CD4-positive, CD25-positive, alpha-beta regulatory T cell (primary cell): ENCODE measurements at regions not wholly inside any gene's neighbourhood (a gene's known extent, or its start where the extent isn't known, plus 50 kb on each side); places are given as distances from the start of the nearest gene placed in this dataset.
"Not testable (repeated sequence)": the region's sequence is repeated elsewhere in the genome, so short reads cannot be mapped to it uniquely, and the experiment has no call there.

Experiments
- ATAC-seq, 2 donors: fragments of 150-1000 bp; cut with Tn5 transposase; one replicate each; pipeline ENCODE4 v1.10.0; 2021; ENCODE audit warnings: low read depth in 2 of 2, moderate number of reproducible peaks in 2 of 2, moderate library complexity in 1 of 2
- DNase-seq, 3 donors: peaks; one replicate each; pipeline versions ENCODE4 v3.0.0 to v3.0.0-alpha.2; 2012 to 2022; ENCODE audit warnings: mixed read lengths in 1 of 3
- H3K27ac ChIP-seq: one replicate; pipeline ENCODE4 v1.7.0; 2013; ENCODE audit warnings: mild to moderate bottlenecking, low read length; ENCODE audit not compliant: insufficient read depth, poor library complexity, severe bottlenecking
- H3K27me3 ChIP-seq: one replicate; pipeline ENCODE4 v1.7.0; 2013; ENCODE audit warnings: low read length; ENCODE audit not compliant: control insufficient read depth, insufficient read depth
- H3K36me3 ChIP-seq: one replicate; pipeline ENCODE4 v1.7.0; 2013; ENCODE audit warnings: mild to moderate bottlenecking, low read length, moderate library complexity; ENCODE audit not compliant: control insufficient read depth, insufficient read depth
- H3K4me1 ChIP-seq: 2 replicates; pipeline ENCODE4 v1.7.0; 2013; ENCODE audit warnings: mild to moderate bottlenecking, low read length; ENCODE audit not compliant: insufficient read depth, control insufficient read depth, poor library complexity, severe bottlenecking
- H3K4me3 ChIP-seq: one replicate; pipeline ENCODE4 v1.7.0; 2013; ENCODE audit warnings: low read depth, mild to moderate bottlenecking, low read length, moderate library complexity
- H3K9me3 ChIP-seq, 2 experiments: 1 replicate in 1 of 2; 2 replicates in 1 of 2; pipeline ENCODE4 v1.7.0; 2013; ENCODE audit warnings: low read length in 2 of 2, mild to moderate bottlenecking in 1 of 2, moderate library complexity in 1 of 2; ENCODE audit not compliant: control insufficient read depth in 2 of 2
- H3K27ac Mint-ChIP-seq, 3 donors: one replicate each; pipeline ENCODE4 v1.8.0; 2020 to 2022; ENCODE audit warnings: mild to moderate bottlenecking in 3 of 3, mixed read lengths in 3 of 3, moderate library complexity in 2 of 3
- H3K27me3 Mint-ChIP-seq: one replicate; pipeline ENCODE4 v1.8.0; 2022; ENCODE audit warnings: mild to moderate bottlenecking, mixed read lengths
- H3K36me3 Mint-ChIP-seq: one replicate; pipeline ENCODE4 v1.8.0; 2020; ENCODE audit warnings: mixed read lengths
- H3K4me1 Mint-ChIP-seq, 4 donors: one replicate each; pipeline ENCODE4 v1.8.0; 2020 to 2022; ENCODE audit warnings: mixed read lengths in 4 of 4, mild to moderate bottlenecking in 1 of 4
- H3K4me3 Mint-ChIP-seq, 4 donors: one replicate each; pipeline ENCODE4 v1.8.0; 2020 to 2022; ENCODE audit warnings: mild to moderate bottlenecking in 4 of 4, mixed read lengths in 4 of 4, moderate library complexity in 3 of 4
- H3K9me3 Mint-ChIP-seq, 7 donors: one replicate each; pipeline ENCODE4 v1.8.0; 2020 to 2022; ENCODE audit warnings: mixed read lengths in 7 of 7, mild to moderate bottlenecking in 3 of 7, moderate library complexity in 2 of 7

DNA sequence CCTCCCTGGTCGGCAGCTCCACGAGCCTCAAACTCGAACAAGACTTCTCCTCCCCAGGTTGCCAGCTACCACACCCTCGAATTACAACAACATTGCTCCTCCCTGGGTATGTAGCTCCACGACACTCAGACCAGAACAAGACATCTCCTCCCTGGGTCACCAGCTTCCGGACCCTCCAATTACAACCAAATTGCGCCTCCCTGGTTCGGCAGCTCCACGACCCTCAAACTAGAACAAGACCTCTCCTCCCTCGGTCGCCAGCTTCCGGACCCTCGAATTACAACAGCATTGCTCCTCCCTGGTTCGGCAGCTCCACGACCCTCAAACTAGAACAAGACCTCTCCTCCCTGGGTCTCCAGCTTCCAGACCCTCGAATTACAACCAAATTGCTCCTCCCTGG, 315.3 kb downstream of the PREX1 start:
- not testable (repeated sequence) for DNase-seq, H3K4me1 ChIP-seq, H3K9me3 Mint-ChIP-seq, H3K4me3 Mint-ChIP-seq, H3K27ac Mint-ChIP-seq, H3K27ac ChIP-seq, H3K36me3 Mint-ChIP-seq, H3K9me3 ChIP-seq, H3K4me1 Mint-ChIP-seq, H3K36me3 ChIP-seq, H3K27me3 Mint-ChIP-seq, H3K27me3 ChIP-seq, ATAC-seq, H3K4me3 ChIP-seq

DNA sequence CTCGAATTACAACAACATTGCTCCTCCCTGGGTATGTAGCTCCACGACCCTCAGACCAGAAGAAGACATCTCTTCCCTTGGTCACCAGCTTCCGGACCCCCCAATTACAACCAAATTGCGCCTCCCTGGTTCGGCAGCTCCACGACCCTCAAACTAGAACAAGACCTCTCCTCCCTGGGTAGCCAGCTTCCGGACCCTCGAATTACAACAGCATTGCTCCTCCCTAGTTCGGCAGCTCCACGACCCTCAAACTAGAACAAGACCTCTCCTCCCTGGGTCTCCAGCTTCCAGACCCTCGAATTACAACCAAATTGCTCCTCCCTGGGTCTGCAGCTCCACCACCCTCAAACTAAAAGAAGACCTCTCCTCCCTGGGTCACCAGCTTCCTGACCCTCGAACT, 322.7 kb downstream of the PREX1 start:
- H3K36me3 ChIP-seq, H3K4me1 Mint-ChIP-seq, H3K9me3 Mint-ChIP-seq, H3K27me3 Mint-ChIP-seq, H3K27me3 ChIP-seq, H3K36me3 Mint-ChIP-seq, H3K27ac ChIP-seq, ATAC-seq, DNase-seq, H3K4me3 Mint-ChIP-seq, H3K4me1 ChIP-seq, H3K27ac Mint-ChIP-seq, H3K4me3 ChIP-seq, H3K9me3 ChIP-seq: not testable (repeated sequence)

DNA sequence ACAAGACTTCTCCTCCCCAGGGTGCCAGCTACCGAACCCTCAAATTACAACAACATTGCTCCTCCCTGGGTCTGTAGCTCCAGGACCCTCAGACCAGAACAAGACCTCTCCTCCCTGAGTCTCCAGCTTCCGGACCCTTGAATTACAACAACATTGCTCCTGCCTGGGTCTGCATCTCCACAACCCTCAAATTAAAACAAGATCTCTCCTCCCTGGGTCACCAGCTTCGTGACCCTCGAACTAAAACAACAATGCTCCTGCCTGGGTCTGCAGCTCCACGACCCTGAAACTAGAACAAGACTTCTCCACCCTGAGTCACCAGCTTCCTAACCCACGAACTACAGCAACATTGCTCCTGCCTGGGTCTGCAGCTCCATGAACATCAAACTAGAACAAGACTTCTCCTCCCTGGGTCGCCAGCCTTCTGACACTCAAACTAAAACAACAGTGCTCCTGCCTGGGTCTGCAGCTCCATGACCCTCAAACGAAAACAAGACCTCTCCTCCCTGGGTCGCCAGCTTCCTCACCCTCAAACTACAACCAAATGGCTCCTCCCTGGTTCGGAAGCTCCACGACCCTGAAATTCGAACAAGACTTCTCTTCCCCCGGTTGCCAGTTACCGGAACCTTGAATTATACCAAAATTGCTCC, 324.5 kb downstream of the PREX1 start:
- Mint-ChIP-seq H3K27me3 (no peaks in the 10 kb centered on the region), H3K9me3 (no peaks in the 10 kb centered on the region), H3K27ac (no peak overlapping the region), H3K4me3 (no peak overlapping the region), H3K4me1 (no peaks in the 10 kb centered on the region), H3K36me3 (no peaks in the 10 kb centered on the region)
- no peak for DNase-seq
- no peak for ATAC-seq
- Histone ChIP-seq H3K9me3 (no peaks in the 10 kb centered on the region), H3K36me3 (no peaks in the 10 kb centered on the region), H3K4me1 (no peaks in the 10 kb centered on the region), H3K27me3 (no peaks in the 10 kb centered on the region), H3K4me3 (no peak overlapping the region), H3K27ac (no peak overlapping the region)

DNA sequence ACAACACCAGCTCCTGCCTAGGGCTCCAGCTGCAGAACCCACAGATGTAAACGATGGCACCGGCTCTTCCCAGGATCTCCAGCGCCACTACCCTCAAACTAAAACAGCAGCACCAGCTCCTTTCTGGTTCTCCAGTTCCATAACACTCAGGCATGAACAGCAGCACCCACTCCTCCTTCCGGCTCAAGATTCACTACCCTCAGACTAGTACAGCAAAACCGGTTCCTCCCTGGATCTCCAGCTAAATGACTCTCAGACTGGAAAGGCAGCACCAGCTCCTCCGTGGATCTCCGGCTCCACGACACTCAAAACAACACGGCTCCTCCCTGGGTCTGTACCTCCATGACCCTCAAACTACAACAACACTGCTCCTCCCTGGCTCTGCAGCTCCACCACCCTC, 325.0 kb downstream of the PREX1 start:
- no peak overlapping the region for H3K27ac Mint-ChIP-seq
- Histone ChIP-seq H3K36me3 (no peaks in the 10 kb centered on the region), H3K27me3 (no peaks in the 10 kb centered on the region), H3K27ac (no peak overlapping the region), H3K4me3 (no peak overlapping the region), H3K4me1 (no peaks in the 10 kb centered on the region), H3K9me3 (no peaks in the 10 kb centered on the region)
- ATAC-seq: no peak
- DNase-seq: no peak
- H3K9me3 Mint-ChIP-seq: no peaks in the 10 kb centered on the region
- no peaks in the 10 kb centered on the region for H3K27me3 Mint-ChIP-seq
- no peak overlapping the region for H3K4me3 Mint-ChIP-seq
- H3K36me3 Mint-ChIP-seq: no peaks in the 10 kb centered on the region
- H3K4me1 Mint-ChIP-seq: no peaks in the 10 kb centered on the region

DNA sequence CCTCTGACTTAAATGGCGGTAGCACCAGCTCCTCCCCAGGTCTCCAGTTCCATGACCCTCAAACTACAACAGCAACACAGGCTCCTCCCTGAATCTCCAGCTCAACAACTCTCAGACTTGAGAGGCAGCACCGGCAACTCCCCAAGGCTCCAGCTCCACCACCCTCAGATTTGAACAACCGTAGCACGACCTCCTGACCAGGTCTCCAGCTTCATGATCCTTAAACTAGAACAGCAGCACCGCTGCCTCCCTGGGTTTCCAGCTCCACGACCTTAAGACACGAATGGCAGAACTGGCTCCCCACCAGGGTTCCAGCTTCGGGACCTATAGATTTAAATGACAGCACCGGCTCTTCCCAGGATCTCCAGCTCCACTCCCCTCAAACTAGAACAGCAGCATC, 325.8 kb downstream of the PREX1 start:
- no peak for DNase-seq
- no peak for ATAC-seq
- no peaks in the 10 kb centered on the region for H3K4me1 Mint-ChIP-seq
- no peak overlapping the region for H3K4me3 Mint-ChIP-seq
- H3K27me3 ChIP-seq: no peaks in the 10 kb centered on the region
- H3K4me3 ChIP-seq: no peak overlapping the region
- H3K9me3 Mint-ChIP-seq: no peaks in the 10 kb centered on the region
- H3K9me3 ChIP-seq: no peaks in the 10 kb centered on the region
- no peaks in the 10 kb centered on the region for H3K36me3 ChIP-seq
- H3K27me3 Mint-ChIP-seq: no peaks in the 10 kb centered on the region
- H3K27ac Mint-ChIP-seq: no peak overlapping the region
- H3K36me3 Mint-ChIP-seq: no peaks in the 10 kb centered on the region
- no peaks in the 10 kb centered on the region for H3K4me1 ChIP-seq
- no peak overlapping the region for H3K27ac ChIP-seq

DNA sequence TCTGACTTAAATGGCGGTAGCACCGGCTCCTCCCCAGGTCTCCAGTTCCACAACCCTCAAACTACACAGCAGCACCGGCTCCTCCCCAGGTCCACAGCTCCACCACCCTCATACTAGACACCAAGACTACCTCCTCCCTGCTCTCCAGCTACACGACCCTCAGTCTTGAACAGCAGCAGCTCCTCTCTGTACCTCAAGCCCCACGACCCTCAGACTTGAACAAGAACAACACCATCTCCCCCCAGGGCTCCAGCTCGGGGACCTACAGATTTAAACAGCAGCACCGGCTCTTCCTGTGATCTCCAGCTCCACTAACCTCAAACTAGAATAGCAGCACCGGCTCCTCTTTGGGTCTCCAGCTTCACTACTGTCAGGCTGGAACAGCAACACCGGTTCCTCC, 326.9 kb downstream of the PREX1 start:
- H3K36me3 ChIP-seq, ATAC-seq: not testable (repeated sequence)

DNA sequence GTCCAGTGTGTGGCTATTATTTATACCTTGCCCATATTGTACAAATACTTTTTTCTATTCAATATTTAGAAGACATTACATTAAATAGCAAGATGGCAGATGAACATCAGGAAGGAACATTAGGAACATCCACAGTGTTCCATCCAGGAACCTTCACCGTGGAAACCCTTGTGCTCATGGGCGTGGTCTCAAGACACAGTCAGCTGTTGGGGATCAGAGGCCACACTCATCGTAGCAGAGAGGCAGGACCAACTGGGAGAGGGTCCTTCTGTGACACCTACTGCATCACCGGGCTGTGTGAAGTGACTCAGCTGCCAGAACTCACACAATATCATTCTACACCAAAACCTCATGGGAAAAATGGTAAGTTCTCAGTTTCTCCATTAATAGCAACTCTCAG, 328.9 kb downstream of the PREX1 start:
- H3K36me3 ChIP-seq, H3K27ac ChIP-seq, H3K4me1 Mint-ChIP-seq, H3K9me3 Mint-ChIP-seq, H3K36me3 Mint-ChIP-seq, H3K4me3 Mint-ChIP-seq, H3K27ac Mint-ChIP-seq, H3K9me3 ChIP-seq, H3K27me3 ChIP-seq, ATAC-seq, H3K4me1 ChIP-seq, H3K27me3 Mint-ChIP-seq, H3K4me3 ChIP-seq, DNase-seq: not testable (repeated sequence)

More for the DNA sequence above, 326.9 kb downstream of the PREX1 start:
- H3K36me3 Mint-ChIP-seq, H3K9me3 ChIP-seq, DNase-seq, H3K27me3 Mint-ChIP-seq, H3K27me3 ChIP-seq, H3K27ac Mint-ChIP-seq, H3K4me3 Mint-ChIP-seq, H3K4me1 Mint-ChIP-seq, H3K4me1 ChIP-seq, H3K9me3 Mint-ChIP-seq, H3K27ac ChIP-seq, H3K4me3 ChIP-seq: not testable (repeated sequence)

DNA sequence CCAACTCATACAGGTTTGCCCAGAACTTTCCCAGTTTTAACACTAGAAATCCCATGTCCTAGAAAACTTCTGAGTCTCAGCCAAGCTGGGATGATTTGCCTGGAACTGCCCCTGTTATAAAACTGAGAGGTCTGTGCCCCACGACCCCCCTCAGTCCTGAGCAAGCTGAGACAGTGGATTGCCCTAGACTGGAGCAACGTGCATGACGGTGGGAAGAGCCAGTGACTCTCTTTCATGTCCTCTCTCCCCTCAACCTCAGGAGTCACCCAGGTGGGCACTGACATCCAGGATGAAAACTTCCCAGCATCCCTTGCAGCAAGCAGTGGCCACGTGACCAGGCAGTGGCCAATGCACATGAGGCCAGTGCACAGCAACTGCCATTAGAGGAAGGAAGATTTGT, 329.7 kb downstream of the PREX1 start:
- not testable (repeated sequence) for H3K36me3 ChIP-seq, H3K36me3 Mint-ChIP-seq, H3K27ac Mint-ChIP-seq, ATAC-seq, H3K27me3 Mint-ChIP-seq, H3K4me1 ChIP-seq, H3K27ac ChIP-seq, H3K9me3 Mint-ChIP-seq, H3K9me3 ChIP-seq, DNase-seq, H3K27me3 ChIP-seq, H3K4me1 Mint-ChIP-seq, H3K4me3 Mint-ChIP-seq, H3K4me3 ChIP-seq
